Activated CD8-positive, alpha-beta T cell treated with anti-CD3 and anti-CD28 coated beads for 36 hours (primary cell): ENCODE measurements at regions not wholly inside any gene's neighbourhood (a gene's known extent, or its start where the extent isn't known, plus 50 kb on each side); places are given as distances from the start of the nearest gene placed in this dataset.

Experiments used
- ATAC-seq: fragments of 200-7000 bp; cut with Tn5 transposase; one replicate; pipeline ENCODE4 v1.10.0; 2021; ENCODE audit warnings: mild to moderate bottlenecking, moderate library complexity
- CTCF ChIA-PET: fragments of 350-600 bp; sonication (Branson Sonifier 250); formaldehyde crosslinking; loops from one replicate; lab custom pipeline; 2021; ENCODE audit warnings: antibody characterized with exemption; lab: Charles Lee
- POLR2A ChIA-PET: fragments of 350-600 bp; sonication (Branson Sonifier 250); formaldehyde crosslinking; loops from one replicate; lab custom pipeline; 2021; ENCODE audit warnings: antibody characterized with exemption; lab: Charles Lee
- DNase-seq: peaks from one replicate; pipeline ENCODE4 v3.0.0-alpha.2; 2020
- H3K27ac Mint-ChIP-seq: one replicate; pipeline ENCODE4 v1.8.0; 2021; ENCODE audit warnings: mild to moderate bottlenecking, mixed read lengths
- H3K27me3 Mint-ChIP-seq: one replicate; pipeline ENCODE4 v1.8.0; 2021; ENCODE audit warnings: mixed read lengths
- H3K36me3 Mint-ChIP-seq: one replicate; pipeline ENCODE4 v1.8.0; 2021; ENCODE audit warnings: low read depth, mixed read lengths
- H3K4me1 Mint-ChIP-seq: one replicate; pipeline ENCODE4 v1.8.0; 2021; ENCODE audit warnings: low read depth, mixed read lengths
- H3K4me3 Mint-ChIP-seq: one replicate; pipeline ENCODE4 v1.8.0; 2021; ENCODE audit warnings: mild to moderate bottlenecking, moderate library complexity, mixed read lengths
- H3K9me3 Mint-ChIP-seq: one replicate; pipeline ENCODE4 v1.8.0; 2021; ENCODE audit warnings: mixed read lengths
- CTCF ChIP-seq: fragments of 200-600 bp; IDR thresholded peaks from one replicate; pipeline ENCODE4 v1.8.0; 2022; ENCODE audit warnings: antibody characterized with exemption, mild to moderate bottlenecking
- intact Hi-C: fragments of 100-400 bp; cut with micrococcal nuclease; formaldehyde crosslinking; loops from one replicate; pipeline ENCODE4 v1.10.0; 2022

- ChIA-PET POLR2A (no interaction called here), CTCF (no interaction called here)
- Mint-ChIP-seq H3K4me3 (no peak overlapping the region), H3K4me1 (no peaks in the 10 kb centered on the region), H3K36me3 (no peaks in the 10 kb centered on the region), H3K27me3 (peaks cover 2% of the 10 kb centered on the region), H3K9me3 (no peaks in the 10 kb centered on the region), H3K27ac (no peak overlapping the region)
- intact Hi-C loops = loop anchor here (10.0 kb wide), 1 partner anchor 616 kb away; no protein-coding TSS in a partner anchor
- DNase-seq (no peak), ATAC-seq (no peak)
- TF ChIP-seq CTCF = no peak
Observed at GRCh38 chr11:119488256-119488995, 65.5 kb upstream of the THY1 start.

GRCh38 chr11:119486691-119487259, 63.8 kb upstream of the THY1 start:
- Mint-ChIP-seq H3K4me3 (no peak overlapping the region), H3K27ac (no peak overlapping the region), H3K9me3 (no peaks in the 10 kb centered on the region), H3K36me3 (no peaks in the 10 kb centered on the region), H3K27me3 (peaks cover 2% of the 10 kb centered on the region), H3K4me1 (no peaks in the 10 kb centered on the region)
- DNase-seq = no peak
- no peak for TF ChIP-seq CTCF
- ChIA-PET CTCF (interaction anchor here (0.6 to 1.4 kb wide), 3 partner anchors 12 to 133 kb away, joined by 3 read pairs; no protein-coding TSS in a partner anchor), POLR2A (no interaction called here)
- intact Hi-C loops = loop anchor here (10.0 kb wide), 1 partner anchor 618 kb away; no protein-coding TSS in a partner anchor
- no peak for ATAC-seq

- CTCF ChIA-PET = interaction anchor here (0.6 to 1.5 kb wide), 3 partner anchors 11 to 132 kb away, joined by 3 to 4 read pairs (median 3); no protein-coding TSS in a partner anchor
- DNase-seq (no peak), ATAC-seq (no peak)
- Mint-ChIP-seq H3K9me3 (no peaks in the 10 kb centered on the region), H3K4me3 (no peak overlapping the region), H3K27me3 (peaks cover 6% of the 10 kb centered on the region), H3K36me3 (no peaks in the 10 kb centered on the region), H3K27ac (no peak overlapping the region), H3K4me1 (no peaks in the 10 kb centered on the region)
- TF ChIP-seq CTCF = no peak
- POLR2A ChIA-PET = no interaction called here
- intact Hi-C loops = loop anchor here (10.0 kb wide), 1 partner anchor 619 kb away; no protein-coding TSS in a partner anchor
Observed at GRCh38 chr11:119486016-119486415, 63.0 kb upstream of the THY1 start.

- ATAC-seq (peak; percentile 65), DNase-seq (peak; percentile 19)
- intact Hi-C loops = loop anchor here (5.0 to 10.0 kb wide), 2 partner anchors 47 to 620 kb away; no protein-coding TSS in a partner anchor
- TF ChIP-seq CTCF = no peak
- POLR2A ChIA-PET = no interaction called here
- CTCF ChIA-PET = interaction anchor here (1.5 to 1.7 kb wide), 2 partner anchors 10 kb away, joined by 4 to 6 read pairs; no protein-coding TSS in a partner anchor
- Mint-ChIP-seq H3K4me3 (no peak overlapping the region), H3K27ac (no peak overlapping the region), H3K27me3 (peaks cover 6% of the 10 kb centered on the region), H3K36me3 (no peaks in the 10 kb centered on the region), H3K9me3 (no peaks in the 10 kb centered on the region), H3K4me1 (no peaks in the 10 kb centered on the region)
Observed at GRCh38 chr11:119484741-119485605, 62.0 kb upstream of the THY1 start.
